Stimulated activated CD8-positive, alpha-beta memory T cell treated with anti-CD3 and anti-CD28 coated beads, Interleukin-15, amount 100 ng/mL, for 48 hours (primary cell): ENCODE measurements at regions not wholly inside any gene's neighbourhood (a gene's known extent, or its start where the extent isn't known, plus 50 kb on each side); places are given as distances from the start of the nearest gene placed in this dataset.

Experiments used
- DNase-seq, 2 donors: peaks; one replicate each; pipeline ENCODE4 v3.0.0-alpha.2; 2020; ENCODE audit warnings: low read depth in 2 of 2

DNA sequence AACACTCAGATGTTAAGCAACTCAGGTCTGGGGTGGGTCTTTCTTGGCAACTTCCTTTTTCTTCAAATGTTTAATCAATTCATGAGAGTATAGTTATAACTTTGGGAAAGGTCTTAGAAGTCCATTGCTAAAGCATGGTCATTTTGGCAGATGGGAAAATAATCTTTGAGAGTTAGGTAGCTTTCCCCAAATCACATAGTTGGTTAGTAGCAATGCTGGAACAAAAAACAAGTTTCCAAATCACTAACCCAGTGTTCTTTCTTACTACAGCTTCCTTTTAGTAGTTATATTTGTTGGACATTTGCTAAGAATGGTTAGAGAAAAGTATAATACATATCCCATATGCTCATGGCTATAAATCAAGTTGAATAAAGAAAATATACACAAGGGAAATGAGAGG lies 185.2 kb upstream of the SLC14A2 start:
- DNase-seq, result no peak

- no peak for DNase-seq
These were observed 179.5 kb upstream of the SLC14A2 start for GRCh38 chr18:45435810-45436209.

GRCh38 chr18:45437366-45437765 lies 177.9 kb upstream of the SLC14A2 start:
- DNase-seq, result no peak

- no peak for DNase-seq
These were observed 175.2 kb upstream of the SLC14A2 start for GRCh38 chr18:45439851-45440645.

- DNase-seq, result no peak
These were observed 174.0 kb upstream of the SLC14A2 start for GRCh38 chr18:45441110-45441847.

- DNase-seq, result no peak
These were observed 171.2 kb upstream of the SLC14A2 start for GRCh38 chr18:45444040-45444439.

GRCh38 chr18:45447355-45448265 lies 167.7 kb upstream of the SLC14A2 start:
- no peak for DNase-seq

DNA sequence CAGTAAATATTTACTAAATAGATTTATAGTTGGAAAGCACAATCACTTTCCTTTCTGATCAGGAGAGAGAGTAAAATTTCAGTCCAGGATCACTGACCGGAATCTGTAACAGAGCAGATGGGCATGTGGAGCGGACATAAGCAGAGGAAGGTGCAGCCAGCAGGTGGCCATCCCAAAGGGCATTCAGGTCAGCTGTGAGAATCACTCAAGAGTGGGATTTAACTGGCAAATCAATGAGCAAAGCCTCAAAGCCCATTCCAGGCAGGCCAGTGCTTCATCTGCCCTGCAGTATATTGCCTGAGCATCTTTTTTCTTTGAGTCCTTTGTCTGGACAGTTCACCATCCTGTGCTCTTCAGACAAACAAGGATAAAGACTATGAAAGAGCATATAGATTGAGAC lies 166.4 kb upstream of the SLC14A2 start:
- no peak for DNase-seq

DNA sequence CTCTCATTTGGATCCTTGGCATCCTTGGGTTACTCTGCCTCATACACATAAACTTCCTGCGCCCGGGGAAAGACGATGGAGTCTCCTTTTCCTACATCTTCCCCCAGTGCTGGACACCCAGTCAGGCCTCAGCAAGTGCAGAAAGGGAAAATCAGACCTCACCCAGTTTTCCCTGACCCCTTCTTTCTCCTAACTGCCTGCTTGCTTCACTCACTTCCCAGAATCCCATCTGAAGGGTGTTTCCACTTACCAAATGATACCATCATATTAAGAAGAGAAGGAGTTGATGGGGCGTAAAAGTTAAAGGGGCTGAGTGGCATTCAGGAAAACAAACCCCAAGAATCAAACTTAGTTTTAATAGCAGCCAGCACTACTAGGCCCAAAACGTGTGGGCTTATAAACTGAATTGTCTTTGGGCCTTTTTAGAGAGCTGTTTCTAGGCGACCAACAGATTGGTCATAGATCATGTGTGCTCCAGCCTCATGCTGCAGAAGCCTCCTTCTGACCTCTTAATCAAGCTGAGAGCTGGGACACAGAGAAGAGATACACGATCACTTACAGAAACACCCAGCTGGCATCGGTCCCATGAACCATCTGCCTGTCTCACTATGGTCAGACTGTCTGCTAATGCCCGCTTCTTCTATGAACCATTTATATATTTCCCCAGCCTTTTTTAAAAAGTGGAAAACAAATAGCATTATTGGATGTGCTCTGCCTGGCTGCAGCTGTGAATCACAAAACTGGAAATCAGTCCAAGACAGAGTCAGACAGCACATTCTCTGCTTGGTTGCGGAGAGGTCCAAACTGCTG lies 165.7 kb upstream of the SLC14A2 start:
- no peak for DNase-seq

- DNase-seq, result no peak
These were observed 158.9 kb upstream of the SLC14A2 start for GRCh38 chr18:45456090-45457021.

- no peak for DNase-seq
These were observed 157.2 kb upstream of the SLC14A2 start for GRCh38 chr18:45458033-45458432.

- DNase-seq, result no peak
These were observed 153.1 kb upstream of the SLC14A2 start for GRCh38 chr18:45462179-45462578.

DNA sequence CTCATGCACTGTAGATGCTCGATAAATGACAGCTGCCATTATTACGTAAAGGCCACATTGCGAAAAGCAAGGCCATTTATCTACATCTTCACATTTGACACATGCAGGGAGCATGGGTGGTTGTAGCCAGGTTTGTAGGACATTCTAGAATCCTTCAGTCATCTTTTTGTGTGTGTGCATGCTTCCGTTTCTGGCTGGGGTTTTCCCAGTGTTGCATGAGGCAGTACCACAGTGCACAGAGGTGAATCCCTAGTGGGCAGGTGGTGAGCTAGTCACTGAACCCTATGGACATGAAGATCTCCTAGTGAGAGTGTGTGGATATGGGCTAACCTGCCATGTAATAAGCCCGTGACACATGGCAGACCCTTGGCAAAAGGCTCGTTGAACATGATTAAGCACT lies 151.8 kb upstream of the SLC14A2 start:
- no peak for DNase-seq

GRCh38 chr18:45464619-45465018 lies 150.7 kb upstream of the SLC14A2 start:
- DNase-seq, result no peak

- DNase-seq, result no peak
These were observed 148.0 kb upstream of the SLC14A2 start for GRCh38 chr18:45467293-45467692.

DNA sequence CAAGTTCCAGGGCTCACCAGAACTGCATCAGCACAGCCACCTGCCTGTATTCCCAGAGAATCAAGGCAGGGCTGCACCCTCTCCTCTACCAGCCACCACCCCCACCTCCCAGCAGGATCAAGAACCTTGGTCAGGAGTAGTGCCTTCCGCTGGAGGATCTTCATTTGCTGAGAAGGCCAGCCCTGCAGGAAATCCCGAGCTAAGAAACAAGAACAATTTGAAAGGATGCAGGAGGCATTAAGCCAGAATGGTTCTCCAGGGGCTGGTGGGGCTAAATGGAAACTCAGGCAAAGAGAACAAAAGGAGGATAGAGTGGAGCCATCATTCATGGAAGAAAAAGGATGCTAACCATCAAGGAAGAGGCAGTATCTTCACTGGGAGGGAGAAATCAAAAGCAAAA lies 147.3 kb upstream of the SLC14A2 start:
- DNase-seq, result no peak

- no peak for DNase-seq
These were observed 136.4 kb upstream of the SLC14A2 start for GRCh38 chr18:45478889-45479288.

- no peak for DNase-seq
These were observed 134.9 kb upstream of the SLC14A2 start for GRCh38 chr18:45480219-45481015.

DNA sequence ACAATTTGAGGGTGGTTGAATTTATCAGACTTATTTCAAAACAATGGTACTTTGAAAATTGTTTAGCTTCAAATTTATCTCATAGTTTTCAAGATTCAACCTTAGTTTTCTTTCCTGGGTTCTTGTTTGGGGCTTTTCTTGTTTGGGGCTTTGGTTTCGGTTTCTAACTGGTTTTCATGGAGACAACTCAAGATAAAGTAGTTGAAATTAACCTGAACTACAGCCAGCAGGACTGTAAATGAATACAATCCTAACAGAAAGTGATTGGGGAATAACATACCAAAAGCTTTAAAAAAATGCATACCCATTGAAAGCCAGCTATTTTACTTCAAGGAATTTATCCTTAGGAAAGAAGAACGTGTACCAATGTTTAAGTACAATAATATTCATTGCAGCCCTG lies 133.5 kb upstream of the SLC14A2 start:
- no peak for DNase-seq
